SJSA1 (cell line): ENCODE measurements at regions not wholly inside any gene's neighbourhood (a gene's known extent, or its start where the extent isn't known, plus 50 kb on each side); places are given as distances from the start of the nearest gene placed in this dataset.

Experiments used
- DNase-seq, 2 experiments: peaks; one replicate each; pipeline ENCODE4 v3.0.0-alpha.2; 2015 to 2020; ENCODE audit warnings: low spot score in 2 of 2, low read depth in 1 of 2
- H3K27ac ChIP-seq: fragments of 250-450 bp; sonication (Bioruptor Pico); 2 replicates; pipeline ENCODE4 v1.5.1; 2020; ENCODE audit warnings: mild to moderate bottlenecking, moderate library complexity
- H3K27me3 ChIP-seq: fragments of 250-450 bp; sonication (Bioruptor Pico); replicated peaks from 2 replicates; pipeline ENCODE4 v1.5.1; 2020; ENCODE audit warnings: mild to moderate bottlenecking, moderate library complexity
- H3K36me3 ChIP-seq: fragments of 250-450 bp; sonication (Bioruptor Pico); 2 replicates; pipeline ENCODE4 v1.5.1; 2020; ENCODE audit warnings: mild to moderate bottlenecking
- H3K4me1 ChIP-seq: fragments of 250-450 bp; sonication (Bioruptor Pico); replicated peaks from 2 replicates; pipeline ENCODE4 v1.6.1; 2021; ENCODE audit warnings: mild to moderate bottlenecking
- H3K4me3 ChIP-seq: fragments of 250-450 bp; sonication (Bioruptor Pico); 2 replicates; pipeline ENCODE4 v1.5.1; 2020; ENCODE audit warnings: mild to moderate bottlenecking
- H3K9me3 ChIP-seq: fragments of 250-450 bp; sonication (Bioruptor Pico); replicated peaks from 2 replicates; pipeline ENCODE4 v1.5.1; 2020; ENCODE audit warnings: mild to moderate bottlenecking

GRCh38 chr22:20637750-20638506 lies 130.5 kb downstream of the MED15 start:
- H3K36me3 ChIP-seq = no peaks in the 10 kb centered on the region
- no peak for DNase-seq
- H3K4me1 ChIP-seq = no peaks in the 10 kb centered on the region
- H3K27ac ChIP-seq = no peak overlapping the region
- no peak overlapping the region for H3K4me3 ChIP-seq
- no peaks in the 10 kb centered on the region for H3K9me3 ChIP-seq
- peaks cover 10% of the 10 kb centered on the region for H3K27me3 ChIP-seq

DNA sequence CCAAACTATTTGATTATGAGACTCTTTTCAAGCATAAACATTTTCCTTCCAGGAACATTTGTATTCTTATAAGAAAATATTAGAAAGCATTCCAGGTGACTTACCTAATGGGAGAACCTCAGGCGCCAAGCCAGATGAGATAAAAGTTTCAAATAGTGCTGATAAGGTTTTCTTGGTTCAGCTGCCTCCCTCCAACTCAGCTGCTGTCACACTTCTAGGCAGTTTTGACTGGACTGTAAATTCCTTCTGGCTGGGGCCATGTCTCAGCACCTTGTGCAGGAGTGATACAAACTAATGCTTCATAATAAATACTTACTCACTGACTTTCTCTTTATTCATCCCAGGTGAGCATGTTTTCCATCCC lies 131.1 kb downstream of the MED15 start:
- DNase-seq = no peak
- Histone ChIP-seq H3K36me3 (no peaks in the 10 kb centered on the region), H3K27ac (no peak overlapping the region), H3K4me1 (no peaks in the 10 kb centered on the region), H3K4me3 (no peak overlapping the region), H3K27me3 (peaks cover 10% of the 10 kb centered on the region), H3K9me3 (no peaks in the 10 kb centered on the region)

- no peaks in the 10 kb centered on the region for H3K9me3 ChIP-seq
- H3K27ac ChIP-seq = no peak overlapping the region
- no peaks in the 10 kb centered on the region for H3K36me3 ChIP-seq
- no peak for DNase-seq
- no peaks in the 10 kb centered on the region for H3K4me1 ChIP-seq
- H3K4me3 ChIP-seq = no peak overlapping the region
- H3K27me3 ChIP-seq = peaks cover 10% of the 10 kb centered on the region
These were observed 131.9 kb downstream of the MED15 start for GRCh38 chr22:20639343-20639742.

- Histone ChIP-seq H3K27ac (no peak overlapping the region), H3K27me3 (peaks cover 10% of the 10 kb centered on the region), H3K36me3 (no peaks in the 10 kb centered on the region), H3K4me3 (no peak overlapping the region), H3K4me1 (no peaks in the 10 kb centered on the region), H3K9me3 (no peaks in the 10 kb centered on the region)
- DNase-seq = no peak
These were observed 132.3 kb downstream of the MED15 start for GRCh38 chr22:20639750-20640149.

DNA sequence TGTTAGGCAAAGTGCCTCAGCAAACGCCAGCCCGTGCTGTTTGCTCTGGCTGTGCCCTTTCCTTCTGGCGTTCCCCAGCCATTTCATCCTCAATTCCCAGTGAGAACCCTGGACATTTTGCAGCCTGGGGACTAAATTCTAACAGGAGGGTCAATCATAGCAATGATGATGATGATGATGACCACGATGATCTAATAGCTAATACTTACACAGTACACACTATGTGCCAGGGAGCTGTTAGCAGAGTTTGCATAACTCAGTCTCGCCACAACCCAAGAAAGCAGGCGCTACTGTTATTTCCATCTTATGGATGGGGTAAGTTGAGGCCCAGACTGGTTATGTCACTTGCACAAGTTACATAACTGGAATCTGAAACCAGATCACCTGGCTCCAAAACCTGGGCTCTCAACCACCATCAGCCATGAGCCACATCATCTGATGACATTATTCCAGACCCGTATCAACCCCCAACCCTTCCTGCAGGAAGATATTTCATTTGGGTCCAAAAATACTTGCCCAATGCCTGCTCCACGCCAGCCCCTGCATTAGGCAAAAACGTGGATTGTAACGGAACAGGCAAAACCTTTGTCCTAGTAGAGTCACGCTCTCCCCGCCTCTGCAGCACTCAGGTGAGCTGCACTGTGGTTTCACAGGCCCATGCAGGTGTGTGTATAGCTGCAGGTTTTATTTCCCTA lies 132.6 kb upstream of the SERPIND1 start:
- Histone ChIP-seq H3K4me3 (no peak overlapping the region), H3K4me1 (no peaks in the 10 kb centered on the region), H3K9me3 (no peaks in the 10 kb centered on the region; the same call in 1 of the 2 replicates), H3K27me3 (peaks cover 10% of the 10 kb centered on the region), H3K36me3 (no peaks in the 10 kb centered on the region), H3K27ac (no peak overlapping the region)
- no peak for DNase-seq

DNA sequence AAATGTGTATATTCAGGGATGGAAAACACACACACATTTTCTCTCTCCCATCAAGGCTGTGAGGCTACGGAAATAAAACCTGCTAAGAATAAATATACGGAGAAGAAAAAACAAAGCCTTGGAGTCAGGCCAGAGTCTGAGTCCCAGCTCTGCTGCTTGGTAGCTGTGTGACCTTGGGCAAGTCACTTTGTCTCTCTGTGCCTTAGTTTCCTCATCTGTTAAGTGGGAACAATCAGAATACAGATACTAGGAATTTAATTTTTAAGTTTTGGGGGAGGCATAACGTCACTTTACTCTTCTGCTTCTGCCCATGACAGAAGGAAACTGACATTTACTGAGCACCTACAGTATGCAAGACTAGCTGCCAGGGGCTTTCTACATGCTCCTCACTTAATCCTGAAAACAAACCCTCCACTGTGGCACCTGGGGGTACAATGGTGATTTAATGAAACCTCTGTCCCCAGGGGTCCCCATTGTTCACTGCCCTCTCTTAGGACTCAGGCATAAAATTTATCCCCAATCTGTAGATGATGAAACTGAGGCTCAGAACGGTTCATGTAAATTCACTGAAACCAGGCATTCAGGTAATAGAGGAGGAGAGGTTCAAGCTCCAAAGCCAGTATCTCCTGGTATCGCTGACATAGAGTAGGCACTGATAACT lies 131.9 kb upstream of the SERPIND1 start:
- no peaks in the 10 kb centered on the region for H3K36me3 ChIP-seq
- no peaks in the 10 kb centered on the region for H3K4me1 ChIP-seq
- H3K27me3 ChIP-seq = peaks cover 10% of the 10 kb centered on the region
- no peak for DNase-seq
- no peaks in the 10 kb centered on the region; the same call in 1 of the 2 replicates for H3K9me3 ChIP-seq
- H3K4me3 ChIP-seq = no peak overlapping the region
- no peak overlapping the region for H3K27ac ChIP-seq

- Histone ChIP-seq H3K36me3 (no peaks in the 10 kb centered on the region), H3K27me3 (peaks cover 4% of the 10 kb centered on the region), H3K4me3 (no peak overlapping the region), H3K9me3 (no peaks in the 10 kb centered on the region; the same call in 1 of the 2 replicates), H3K27ac (no peak overlapping the region), H3K4me1 (no peaks in the 10 kb centered on the region)
- DNase-seq = peak in 1 of 2 experiments; percentile 7
These were observed 131.2 kb upstream of the SERPIND1 start for GRCh38 chr22:20642668-20643179.

DNA sequence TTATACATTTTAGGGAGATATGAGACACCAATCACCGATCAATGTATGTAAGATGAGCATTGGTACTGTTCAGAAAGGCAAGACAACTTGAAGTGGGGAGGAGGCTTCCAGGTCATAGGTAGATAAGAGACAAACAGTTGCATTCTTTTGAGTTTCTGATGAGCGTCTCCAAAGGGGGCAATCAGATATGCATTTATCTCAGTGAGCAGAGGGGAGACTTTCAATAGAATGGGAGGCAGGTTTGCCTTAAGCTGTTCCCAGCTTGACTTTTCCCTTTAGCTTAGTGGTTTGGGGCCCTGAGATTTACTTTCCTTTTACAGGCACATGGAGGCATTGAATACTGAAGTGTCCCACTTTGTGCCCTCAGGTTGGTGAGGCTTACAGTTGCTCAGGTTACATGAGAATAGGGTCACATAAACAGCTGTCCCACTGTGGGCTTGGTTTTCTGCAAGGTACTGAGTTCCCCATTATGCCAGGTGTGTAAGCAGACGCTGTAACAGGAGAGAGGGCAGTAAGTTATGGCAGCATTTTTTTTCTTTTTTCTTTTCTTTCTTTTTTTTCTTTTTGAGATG lies 129.8 kb upstream of the SERPIND1 start:
- Histone ChIP-seq H3K4me1 (no peaks in the 10 kb centered on the region), H3K27ac (no peak overlapping the region), H3K4me3 (no peak overlapping the region), H3K27me3 (no peaks in the 10 kb centered on the region; the same call in none of the 2 replicates), H3K36me3 (no peaks in the 10 kb centered on the region), H3K9me3 (no peaks in the 10 kb centered on the region; the same call in 1 of the 2 replicates)
- peak in 1 of 2 experiments; percentile 8 for DNase-seq

DNA sequence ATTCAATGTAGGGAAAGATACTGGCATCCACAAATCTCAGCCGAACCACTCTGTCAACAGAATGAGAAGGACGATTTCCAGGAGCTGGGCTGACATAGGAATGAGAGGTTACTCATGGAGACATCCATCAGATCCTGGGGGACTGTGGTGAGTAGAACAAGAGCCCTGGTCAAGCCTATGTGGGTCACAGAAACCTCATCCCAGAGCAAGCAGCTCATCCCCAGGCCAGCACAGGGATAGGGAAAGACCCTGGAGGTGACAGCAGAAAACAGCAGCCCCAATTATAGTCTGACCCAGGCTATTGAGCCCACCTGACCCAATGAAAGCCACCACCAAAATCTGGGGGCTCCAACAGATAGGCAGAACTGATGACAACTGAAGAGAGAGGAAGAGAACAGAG lies 128.0 kb upstream of the SERPIND1 start:
- H3K4me3 ChIP-seq = no peak overlapping the region
- H3K4me1 ChIP-seq = no peaks in the 10 kb centered on the region
- no peaks in the 10 kb centered on the region for H3K36me3 ChIP-seq
- H3K9me3 ChIP-seq = no peaks in the 10 kb centered on the region; the same call in 1 of the 2 replicates
- no peaks in the 10 kb centered on the region; the same call in none of the 2 replicates for H3K27me3 ChIP-seq
- H3K27ac ChIP-seq = no peak overlapping the region
- peak in 1 of 2 experiments; percentile 22 for DNase-seq

DNA sequence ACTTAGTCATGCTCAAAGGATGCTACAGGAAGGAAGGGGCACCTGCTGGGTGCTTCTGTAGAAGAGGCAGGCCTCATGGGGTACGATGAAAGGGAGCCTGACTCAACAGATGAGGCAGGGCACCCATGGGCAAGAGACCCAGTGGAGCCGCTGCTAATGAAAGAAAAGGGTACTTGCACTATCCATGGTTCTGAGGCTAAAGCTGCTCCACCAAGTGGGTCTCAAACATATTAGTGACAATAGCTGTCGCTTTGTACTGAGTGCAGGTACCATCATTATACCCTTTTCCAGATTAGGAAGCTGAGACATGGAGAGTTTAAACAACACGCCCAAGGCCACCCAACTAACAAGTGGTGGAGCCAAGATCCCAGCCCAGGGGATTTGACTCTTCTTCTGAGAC lies 127.5 kb upstream of the SERPIND1 start:
- no peak for DNase-seq
- Histone ChIP-seq H3K4me1 (no peaks in the 10 kb centered on the region), H3K4me3 (no peak overlapping the region), H3K27me3 (no peaks in the 10 kb centered on the region; the same call in none of the 2 replicates), H3K9me3 (no peaks in the 10 kb centered on the region; the same call in 1 of the 2 replicates), H3K36me3 (no peaks in the 10 kb centered on the region), H3K27ac (no peak overlapping the region)

DNA sequence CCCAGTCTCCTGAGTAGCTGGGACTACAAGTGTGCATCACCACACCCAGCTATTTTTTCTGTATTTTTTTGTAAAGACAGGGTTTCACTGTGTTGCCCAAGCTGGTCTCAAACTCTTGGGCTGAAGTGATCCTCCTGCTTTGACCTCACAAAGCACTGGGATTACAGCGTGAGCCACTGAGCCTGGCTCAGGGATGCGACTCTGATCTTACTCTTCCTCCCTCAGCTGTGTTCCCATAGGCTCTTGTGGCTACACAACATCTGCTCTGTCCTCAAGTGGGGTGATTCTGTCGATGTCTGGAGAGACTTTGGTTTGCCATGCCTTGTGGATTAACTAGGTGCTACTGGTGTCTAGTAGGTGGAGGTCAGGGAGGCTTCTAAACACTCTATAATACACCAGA lies 127.0 kb upstream of the SERPIND1 start:
- Histone ChIP-seq H3K27ac (no peak overlapping the region), H3K4me3 (no peak overlapping the region), H3K9me3 (no peaks in the 10 kb centered on the region; the same call in 1 of the 2 replicates), H3K27me3 (no peaks in the 10 kb centered on the region; the same call in none of the 2 replicates), H3K36me3 (no peaks in the 10 kb centered on the region), H3K4me1 (no peaks in the 10 kb centered on the region)
- DNase-seq = peak in 1 of 2 experiments; percentile 3

GRCh38 chr22:20647586-20648305 lies 126.2 kb upstream of the SERPIND1 start:
- DNase-seq = peak in 1 of 2 experiments; percentile 15
- Histone ChIP-seq H3K9me3 (no peaks in the 10 kb centered on the region; the same call in 1 of the 2 replicates), H3K36me3 (no peaks in the 10 kb centered on the region), H3K4me1 (no peaks in the 10 kb centered on the region), H3K27me3 (no peaks in the 10 kb centered on the region; the same call in none of the 2 replicates), H3K4me3 (no peak overlapping the region), H3K27ac (no peak overlapping the region)
